A549 (cell line): ENCODE measurements at regions not wholly inside any gene's neighbourhood (a gene's known extent, or its start where the extent isn't known, plus 50 kb on each side); places are given as distances from the start of the nearest gene placed in this dataset.
"Not testable (repeated sequence)": the region's sequence is repeated elsewhere in the genome, so short reads cannot be mapped to it uniquely, and the experiment has no call there.

Experiments
- ATAC-seq, 2 experiments: fragments of 200-7000 bp in 1 of 2; fragments of >200 bp in 1 of 2; cut with Nextera tagmentation in 1 of 2; cut with Tn5 transposase in 1 of 2; 3 replicates each; pipeline versions ENCODE4 v1.8.0 to v1.9.1; 2018 to 2020; ENCODE audit warnings: mild to moderate bottlenecking in 1 of 2, moderate library complexity in 1 of 2
- CTCF ChIA-PET: fragments of 300-600 bp; sonication (Branson Sonifier 250); formaldehyde crosslinking; extraction: SDS; loops from one replicate; lab custom pipeline; 2021; ENCODE audit warnings: antibody characterized with exemption, inconsistent platforms; lab: Yijun Ruan, JAX
- POLR2A ChIA-PET: fragments of 350-600 bp; formaldehyde crosslinking; extraction: SDS; loops from one replicate; lab custom pipeline; 2021; ENCODE audit warnings: antibody characterized with exemption, inconsistent platforms; lab: Yijun Ruan, JAX
- DNase-seq, 2 experiments: peaks; one replicate each; pipeline versions ENCODE4 v3.0.0 to v3.0.0-alpha.2; 2011 to 2016; ENCODE audit warnings: low read depth in 1 of 2, low spot score in 1 of 2
- FAIRE-seq: peaks from 2 replicates; lab custom pipeline; 2011; peaks lifted over from hg19 to GRCh38; lab: Jason Lieb, UNC
- H3K27ac ChIP-seq, 2 experiments: fragments of >200 bp; sonication (Bioruptor Twin); formaldehyde crosslinking; 3 replicates each; pipeline ENCODE4 v1.5.1; 2016 to 2017
- H3K4me1 ChIP-seq: fragments of >200 bp; sonication (Bioruptor Twin); formaldehyde crosslinking; 3 replicates; pipeline ENCODE4 v1.6.1; 2016
- H3K4me2 ChIP-seq: fragments of >200 bp; sonication (Bioruptor Twin); formaldehyde crosslinking; 3 replicates; pipeline ENCODE4 v1.6.1; 2016
- H3K4me3 ChIP-seq: fragments of >200 bp; sonication (Bioruptor Twin); formaldehyde crosslinking; 3 replicates; pipeline ENCODE4 v1.5.1; 2016
- H3K9me3 ChIP-seq: fragments of >200 bp; sonication (Bioruptor Twin); formaldehyde crosslinking; 3 replicates; pipeline ENCODE4 v1.6.1; 2016
- CBX2 ChIP-seq: fragments of 200-600 bp; sonication (generic); IDR thresholded peaks from 2 replicates; pipeline ENCODE4 v1.6.1; 2016; ENCODE audit warnings: low read depth, mild to moderate bottlenecking, borderline replicate concordance
- CBX8 ChIP-seq: fragments of 200-600 bp; sonication (generic); IDR thresholded peaks from 2 replicates; pipeline ENCODE4 v1.6.1; 2016
- CEBPB ChIP-seq, 2 experiments: fragments of >200 bp in 1 of 2; sonication (Bioruptor Twin) in 1 of 2; formaldehyde crosslinking in 1 of 2; IDR thresholded peaks; 2 replicates each; pipeline ENCODE4 v1.6.1; 2012 to 2016
- CTCF ChIP-seq: fragments of >200 bp; sonication (Bioruptor Twin); formaldehyde crosslinking; IDR thresholded peaks from 3 replicates; pipeline ENCODE4 v1.5.1; 2016
- EP300 ChIP-seq, 2 experiments: fragments of >200 bp; sonication (Bioruptor Twin); formaldehyde crosslinking; IDR thresholded peaks; 2 replicates in 1 of 2; 3 replicates in 1 of 2; pipeline ENCODE4 v1.6.1; 2016 to 2017
- FOSL2 ChIP-seq, 2 experiments: fragments of 450-650 bp in 1 of 2; fragments of >200 bp in 1 of 2; sonication (Bioruptor Twin) in 1 of 2; formaldehyde crosslinking; IDR thresholded peaks; 2 replicates each; pipeline versions ENCODE4 v1.5.0 to v1.6.1; 2016 to 2020; ENCODE audit warnings: mild to moderate bottlenecking in 1 of 2, moderate library complexity in 1 of 2
- FOXS1 ChIP-seq: fragments of 250-450 bp; sonication (Bioruptor Pico); IDR thresholded peaks from 2 replicates; pipeline ENCODE4 v1.5.0; 2020; ENCODE audit warnings: mild to moderate bottlenecking, moderate library complexity
- HMGXB4 ChIP-seq: fragments of 250-450 bp; sonication (Bioruptor Pico); IDR thresholded peaks from 2 replicates; pipeline ENCODE4 v1.5.0; 2021; ENCODE audit warnings: mild to moderate bottlenecking, moderate library complexity, borderline replicate concordance
- NPAS2 ChIP-seq: fragments of 250-450 bp; sonication (Bioruptor Pico); IDR thresholded peaks from 2 replicates; pipeline ENCODE4 v1.8.0; 2022; ENCODE audit warnings: mild to moderate bottlenecking, moderate library complexity, borderline replicate concordance
- POLR2AphosphoS2 ChIP-seq: conservative IDR thresholded peaks from 2 replicates; pipeline ENCODE4 v1.6.1; 2012; ENCODE audit warnings: low read length, improper control_type of control experiment, inconsistent platforms
- RAD21 ChIP-seq, 2 experiments: fragments of >200 bp in 1 of 2; sonication (Bioruptor Twin) in 1 of 2; formaldehyde crosslinking in 1 of 2; IDR thresholded peaks in 1 of 2; conservative IDR thresholded peaks in 1 of 2; 2 replicates in 1 of 2; 3 replicates in 1 of 2; pipeline ENCODE4 v1.6.1; 2012 to 2018; ENCODE audit warnings: inconsistent platforms in 1 of 2
- RFX5 ChIP-seq: fragments of 450-650 bp; IDR thresholded peaks from 2 replicates; pipeline ENCODE4 v1.7.1; 2014; ENCODE audit warnings: antibody characterized with exemption, mild to moderate bottlenecking, moderate library complexity
- WGBS: methylation state at CpG from one replicate; pipeline ENCODE4 v1.1.6; 2017; ENCODE audit errors: missing lambda C conversion rate; 5-methylcytosine and 5-hydroxymethylcytosine counted together

- H3K27ac ChIP-seq, POLR2A ChIA-PET, H3K9me3 ChIP-seq, CTCF ChIA-PET, H3K4me3 ChIP-seq, ATAC-seq, DNase-seq, H3K4me1 ChIP-seq, H3K4me2 ChIP-seq: not testable (repeated sequence)
- 90% methylated on average over 4 of the region's 4 CpGs for WGBS
- FAIRE-seq, result peak; percentile 92
Observed at GRCh38 chr17:27095821-27096220, 198.1 kb upstream of the WSB1 start.

DNA sequence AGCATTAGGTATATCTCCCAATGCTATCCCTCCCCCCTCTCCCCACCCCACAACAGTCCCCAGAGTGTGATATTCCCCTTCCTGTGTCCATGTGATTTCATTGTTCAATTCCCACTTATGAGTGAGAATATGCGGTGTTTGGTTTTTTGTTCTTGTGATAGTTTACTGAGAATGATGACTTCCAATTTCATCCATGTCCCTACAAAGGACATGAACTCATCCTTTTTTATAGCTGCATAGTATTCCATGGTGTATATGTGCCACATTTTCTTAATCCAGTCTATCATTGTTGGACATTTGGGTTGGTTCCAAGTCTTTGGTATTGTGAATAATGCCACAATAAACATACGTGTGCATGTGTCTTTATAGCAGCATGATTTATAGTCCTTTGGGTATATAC, 194.6 kb upstream of the WSB1 start:
- CTCF ChIA-PET, H3K4me3 ChIP-seq, DNase-seq, H3K4me1 ChIP-seq, FAIRE-seq, POLR2A ChIA-PET, H3K9me3 ChIP-seq, H3K4me2 ChIP-seq, ATAC-seq, H3K27ac ChIP-seq: not testable (repeated sequence)
- 30% methylated on average over 2 of the region's 2 CpGs for WGBS

DNA sequence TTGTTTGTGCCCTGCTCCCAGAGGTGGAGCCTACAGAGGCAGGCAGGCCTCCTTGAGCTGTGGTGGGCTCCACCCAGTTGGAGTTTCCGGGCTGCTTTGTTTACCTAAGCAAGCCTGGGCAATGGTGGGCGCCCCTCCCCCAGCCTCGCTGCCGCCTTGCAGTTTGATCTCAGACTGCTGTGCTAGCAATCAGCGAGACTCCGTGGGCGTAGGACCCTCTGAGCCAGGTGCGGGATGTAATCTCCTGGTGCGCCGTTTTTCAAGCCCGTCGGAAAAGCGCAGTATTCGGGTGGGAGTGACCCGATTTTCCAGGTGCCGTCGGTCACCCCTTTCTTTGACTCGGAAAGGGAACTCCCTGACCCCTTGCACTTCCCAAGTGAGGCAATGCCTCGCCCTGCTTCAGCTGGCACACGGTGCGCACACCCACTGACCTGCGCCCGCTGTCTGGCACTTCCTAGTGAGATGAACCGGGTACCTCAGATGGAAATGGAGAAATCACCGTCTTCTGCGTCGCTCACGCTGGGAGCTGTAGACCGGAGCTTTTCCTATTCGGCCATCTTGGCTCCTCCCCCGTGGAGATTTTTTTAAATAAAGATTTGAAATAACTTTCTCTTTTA, 189.2 kb upstream of the WSB1 start:
- FAIRE-seq, POLR2A ChIA-PET, H3K4me3 ChIP-seq, ATAC-seq, H3K9me3 ChIP-seq, DNase-seq, H3K4me2 ChIP-seq, H3K27ac ChIP-seq, CTCF ChIA-PET, H3K4me1 ChIP-seq: not testable (repeated sequence)
- 74% methylated on average over 27 of the region's 31 CpGs for WGBS

DNA sequence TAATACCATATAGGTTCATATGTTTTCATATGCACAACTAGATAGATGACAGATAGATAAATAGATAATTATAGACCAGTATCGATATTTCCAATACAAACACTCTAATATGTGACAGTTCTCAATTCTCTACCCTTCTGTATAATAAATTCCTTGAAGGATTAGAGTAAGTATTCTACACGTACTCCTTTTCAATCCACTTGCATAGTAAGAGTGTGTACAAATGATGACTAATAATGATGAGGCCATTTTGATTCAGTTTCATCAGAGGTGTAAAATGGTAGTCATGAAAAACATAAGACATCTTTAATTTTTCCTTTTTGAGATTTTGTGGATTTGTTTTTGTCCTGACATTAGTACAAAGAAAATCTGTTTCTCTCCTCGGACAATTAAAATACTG, 188.3 kb upstream of the WSB1 start:
- Histone ChIP-seq H3K9me3 (no peaks in the 10 kb centered on the region), H3K4me1 (no peaks in the 10 kb centered on the region), H3K4me2 (no peak overlapping the region)
- FAIRE-seq (peak; percentile 68), ATAC-seq (no peak), DNase-seq (no peak)
- ChIA-PET CTCF (no interaction called here), POLR2A (no interaction called here)
- WGBS, result 13% methylated on average over 3 of the region's 3 CpGs
- TF ChIP-seq RAD21 (conservative IDR thresholded peaks at IDR 0.05 in 1 of 2, IDR thresholded peaks at IDR 0.05 in 1 of 2), result no peak
- no peak for TF ChIP-seq CBX8
- no peak for TF ChIP-seq FOSL2 (IDR thresholded peaks at IDR 0.05)
- TF ChIP-seq FOSL2 (CRISPR knock-in tag; IDR thresholded peaks at IDR 0.05), result 0 out of 2 replicates have a peak, but pooled peaks have one; percentile 3
- TF ChIP-seq, all 56 proteins: peak for 1
- H3K27ac ChIP-seq, result no peak overlapping the region
- no peak overlapping the region for H3K4me3 ChIP-seq

DNA sequence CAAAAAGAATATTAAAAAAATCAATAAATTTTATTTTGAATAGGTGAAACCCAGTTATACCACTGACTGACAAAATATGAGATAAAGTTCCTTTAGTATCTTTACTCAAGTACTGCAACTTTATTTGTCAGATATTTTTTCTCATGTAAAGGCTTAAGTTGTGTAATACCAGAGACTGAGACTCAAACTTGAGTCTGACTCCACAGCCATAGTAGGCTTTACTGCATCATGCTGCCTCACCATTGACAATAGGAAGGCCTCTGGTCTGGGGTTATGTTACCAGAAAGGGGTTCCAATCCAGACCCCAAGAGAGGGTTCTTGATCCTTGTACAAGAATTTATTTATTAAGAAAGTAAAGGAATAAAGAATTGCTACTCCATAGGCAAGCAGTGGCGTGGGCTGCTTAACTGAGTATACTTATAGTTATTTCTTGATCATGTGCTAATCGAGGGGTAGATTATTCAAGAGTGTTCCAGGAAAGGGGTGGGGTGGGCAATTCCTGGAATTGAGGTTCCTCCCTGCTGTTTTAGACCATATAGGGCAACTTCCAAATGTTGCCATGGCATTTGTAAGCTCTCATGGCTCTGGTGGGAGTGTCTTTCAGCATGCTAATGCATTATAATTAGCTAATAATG, 187.4 kb upstream of the WSB1 start:
- DNase-seq (no peak), ATAC-seq (no peak), FAIRE-seq (no peak)
- no peak overlapping the region for H3K4me3 ChIP-seq
- ChIA-PET POLR2A (no interaction called here), CTCF (no interaction called here)
- no peaks in the 10 kb centered on the region for H3K4me1 ChIP-seq
- TF ChIP-seq HMGXB4 (CRISPR knock-in tag), result no peak
- TF ChIP-seq NPAS2, result no peak
- TF ChIP-seq RFX5, result no peak
- TF ChIP-seq CBX2, result no peak
- no peak for TF ChIP-seq EP300 (IDR thresholded peaks at IDR 0.05)
- TF ChIP-seq FOXS1 (CRISPR knock-in tag), result no peak
- no peak for TF ChIP-seq POLR2AphosphoS2
- no peak for TF ChIP-seq CBX8
- TF ChIP-seq CTCF, result no peak
- no peak for TF ChIP-seq CEBPB (IDR thresholded peaks at IDR 0.05)
- H3K4me2 ChIP-seq, result no peak overlapping the region
- WGBS, result 22% methylated on average over 2 of the region's 2 CpGs
- no peaks in the 10 kb centered on the region for H3K9me3 ChIP-seq
- no peak overlapping the region for H3K27ac ChIP-seq
